ENCODE measurements at regions not wholly inside any gene's neighbourhood (a gene's known extent, or its start where the extent isn't known, plus 50 kb on each side); places are given as distances from the start of the nearest gene placed in this dataset.

GRCh38 chr3:25294169-25294805 is 133.8 kb upstream of the RARB start:
- DNase-seq (ENCODE audit: low spot score in 2 of 2) (no peak), FAIRE-seq (no peak)

- FAIRE-seq (no peak), DNase-seq (ENCODE audit: low spot score in 2 of 2) (no peak)
These were observed 130.1 kb upstream of the RARB start for GRCh38 chr3:25297667-25298585.

- DNase-seq (ENCODE audit: low spot score in 2 of 2) (no peak), FAIRE-seq (no peak)
These were observed 127.9 kb upstream of the RARB start for GRCh38 chr3:25300141-25300540.

GRCh38 chr3:25304916-25305315 is 123.1 kb upstream of the RARB start:
- FAIRE-seq (no peak), DNase-seq (ENCODE audit: low spot score in 2 of 2) (no peak)

- no peak for DNase-seq (ENCODE audit: low spot score in 2 of 2)
These were observed 122.0 kb upstream of the RARB start for GRCh38 chr3:25306066-25306465.

GRCh38 chr3:25306705-25307104 is 121.4 kb upstream of the RARB start:
- FAIRE-seq, result no peak

More at GRCh38 chr3:25306066-25306465, 122.0 kb upstream of the RARB start:
- no peak for FAIRE-seq

GRCh38 chr3:25313286-25313685 is 114.8 kb upstream of the RARB start:
- FAIRE-seq, result no peak
- no peak for DNase-seq (ENCODE audit: low spot score in 2 of 2)

More at GRCh38 chr3:25306705-25307104, 121.4 kb upstream of the RARB start:
- no peak for DNase-seq (ENCODE audit: low spot score in 2 of 2)

- FAIRE-seq, result no peak
- no peak for DNase-seq (ENCODE audit: low spot score in 2 of 2)
These were observed 103.0 kb upstream of the RARB start for GRCh38 chr3:25324954-25325655.

GRCh38 chr3:25335356-25335755 is 92.7 kb upstream of the RARB start:
- no peak for DNase-seq (ENCODE audit: low spot score in 2 of 2)
- no peak for FAIRE-seq

- no peak for DNase-seq (ENCODE audit: low spot score in 2 of 2)
- FAIRE-seq, result no peak
These were observed 89.8 kb upstream of the RARB start for GRCh38 chr3:25338158-25338725.

GRCh38 chr3:25339225-25339624 is 88.8 kb upstream of the RARB start:
- FAIRE-seq (no peak), DNase-seq (ENCODE audit: low spot score in 2 of 2) (no peak)

- FAIRE-seq (no peak), DNase-seq (ENCODE audit: low spot score in 2 of 2) (no peak)
These were observed 83.4 kb upstream of the RARB start for GRCh38 chr3:25344670-25345069.

- DNase-seq (ENCODE audit: low spot score in 2 of 2) (no peak), FAIRE-seq (no peak)
These were observed 79.0 kb upstream of the RARB start for GRCh38 chr3:25349095-25349494.

- DNase-seq (ENCODE audit: low spot score in 2 of 2), result no peak
These were observed 78.0 kb upstream of the RARB start for GRCh38 chr3:25349828-25350724.

GRCh38 chr3:25350725-25351114 is 77.3 kb upstream of the RARB start:
- DNase-seq (ENCODE audit: low spot score in 2 of 2) (no peak), FAIRE-seq (no peak)

More at GRCh38 chr3:25349828-25350724, 78.0 kb upstream of the RARB start:
- no peak for FAIRE-seq

- FAIRE-seq, result no peak
- no peak for DNase-seq (ENCODE audit: low spot score in 2 of 2)
These were observed 74.0 kb upstream of the RARB start for GRCh38 chr3:25354071-25354470.

GRCh38 chr3:25355034-25355885 is 72.8 kb upstream of the RARB start:
- DNase-seq (ENCODE audit: low spot score in 2 of 2) (no peak), FAIRE-seq (no peak)

- DNase-seq (ENCODE audit: low spot score in 2 of 2), result no peak
- FAIRE-seq, result peak; percentile 3
These were observed 72.1 kb upstream of the RARB start for GRCh38 chr3:25355998-25356397.

GRCh38 chr3:25362118-25362517 is 65.9 kb upstream of the RARB start:
- no peak for FAIRE-seq

More at GRCh38 chr3:25362118-25362517, 65.9 kb upstream of the RARB start:
- DNase-seq (ENCODE audit: low spot score in 2 of 2), result no peak

All from frontal cortex (tissue), 3 donors.